Upper lobe of left lung (tissue), 4 donors: ENCODE measurements at regions not wholly inside any gene's neighbourhood (a gene's known extent, or its start where the extent isn't known, plus 50 kb on each side); places are given as distances from the start of the nearest gene placed in this dataset.

Source experiments
- POLR2AphosphoS5 ChIP-seq, 2 donors: sonication (generic); formaldehyde crosslinking; IDR thresholded peaks; one replicate each; pipeline ENCODE4 v1.5.1; 2017; ENCODE audit warnings: antibody characterized with exemption in 2 of 2
- TF ChIP-seq, protein P1 (sequence below), 6 experiments: fragments of 450-650 bp in 4 of 6; fragments of 200-600 bp in 2 of 6; sonication (generic) in 2 of 6; IDR thresholded peaks; one replicate each; pipeline ENCODE4 v1.5.1; 2016 to 2019; ENCODE audit warnings: antibody characterized with exemption in 6 of 6

DNA sequence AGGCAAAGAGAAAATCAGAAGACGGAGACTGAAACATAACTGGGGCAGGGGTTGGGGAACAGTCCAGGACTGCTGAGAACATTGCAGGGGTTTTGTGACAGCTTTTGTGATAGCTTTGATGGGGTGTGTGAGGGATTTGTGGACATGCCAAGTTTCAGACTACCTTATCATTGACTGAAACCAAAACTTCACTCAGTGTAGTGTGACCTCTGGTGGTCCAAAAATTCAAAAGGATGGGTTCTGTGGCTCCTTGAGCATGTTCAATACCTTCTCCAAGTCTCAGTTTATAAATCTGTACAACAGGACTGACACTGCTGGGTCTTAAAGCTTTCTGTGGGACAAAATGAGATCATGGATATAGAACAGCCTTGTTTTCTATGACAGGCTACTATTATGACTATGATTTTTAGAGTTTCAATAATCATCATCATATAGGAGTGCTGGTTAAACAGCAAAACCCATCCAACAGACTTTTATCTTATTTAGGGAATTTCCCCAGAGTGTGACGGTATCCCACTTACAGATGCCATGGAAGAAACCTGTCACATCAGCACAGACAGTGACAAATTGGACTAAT, 259.2 kb upstream of the SLC14A2 start:
- no peak for TF ChIP-seq POLR2AphosphoS5 (IDR thresholded peaks at IDR 0.05)
- TF ChIP-seq, protein P1, sequence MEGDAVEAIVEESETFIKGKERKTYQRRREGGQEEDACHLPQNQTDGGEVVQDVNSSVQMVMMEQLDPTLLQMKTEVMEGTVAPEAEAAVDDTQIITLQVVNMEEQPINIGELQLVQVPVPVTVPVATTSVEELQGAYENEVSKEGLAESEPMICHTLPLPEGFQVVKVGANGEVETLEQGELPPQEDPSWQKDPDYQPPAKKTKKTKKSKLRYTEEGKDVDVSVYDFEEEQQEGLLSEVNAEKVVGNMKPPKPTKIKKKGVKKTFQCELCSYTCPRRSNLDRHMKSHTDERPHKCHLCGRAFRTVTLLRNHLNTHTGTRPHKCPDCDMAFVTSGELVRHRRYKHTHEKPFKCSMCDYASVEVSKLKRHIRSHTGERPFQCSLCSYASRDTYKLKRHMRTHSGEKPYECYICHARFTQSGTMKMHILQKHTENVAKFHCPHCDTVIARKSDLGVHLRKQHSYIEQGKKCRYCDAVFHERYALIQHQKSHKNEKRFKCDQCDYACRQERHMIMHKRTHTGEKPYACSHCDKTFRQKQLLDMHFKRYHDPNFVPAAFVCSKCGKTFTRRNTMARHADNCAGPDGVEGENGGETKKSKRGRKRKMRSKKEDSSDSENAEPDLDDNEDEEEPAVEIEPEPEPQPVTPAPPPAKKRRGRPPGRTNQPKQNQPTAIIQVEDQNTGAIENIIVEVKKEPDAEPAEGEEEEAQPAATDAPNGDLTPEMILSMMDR (IDR thresholded peaks at IDR 0.05) = no peak
